Medulla oblongata (tissue), 1 donor: ENCODE measurements at regions not wholly inside any gene's neighbourhood (a gene's known extent, or its start where the extent isn't known, plus 50 kb on each side); places are given as distances from the start of the nearest gene placed in this dataset.
"Not testable (repeated sequence)": the region's sequence is repeated elsewhere in the genome, so short reads cannot be mapped to it uniquely, and the experiment has no call there.

ENCODE experiments used
- DNase-seq: peaks from one replicate; pipeline ENCODE4 v3.0.0-alpha.2; 2015; ENCODE audit errors: extremely low spot score

DNA sequence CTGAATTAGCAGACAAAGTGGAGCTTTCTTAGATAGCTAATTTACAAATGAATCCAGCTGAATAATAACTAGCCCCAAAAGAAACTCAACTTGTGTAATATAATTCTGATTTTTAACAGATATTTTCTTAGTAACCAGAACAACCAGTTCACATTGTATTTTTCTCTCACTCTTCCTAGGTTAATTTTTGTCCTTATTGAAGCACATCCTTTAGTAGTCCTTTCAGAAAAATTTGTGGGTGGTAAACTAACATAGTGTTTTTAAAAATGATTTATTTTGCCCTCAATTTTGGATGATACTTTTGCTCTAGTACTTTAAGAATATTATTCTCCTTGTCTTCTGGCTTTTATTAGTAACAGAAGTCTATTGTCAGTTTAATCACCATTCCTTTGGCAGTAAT, 190.6 kb upstream of the SLC39A10 start:
- DNase-seq, result no peak

DNA sequence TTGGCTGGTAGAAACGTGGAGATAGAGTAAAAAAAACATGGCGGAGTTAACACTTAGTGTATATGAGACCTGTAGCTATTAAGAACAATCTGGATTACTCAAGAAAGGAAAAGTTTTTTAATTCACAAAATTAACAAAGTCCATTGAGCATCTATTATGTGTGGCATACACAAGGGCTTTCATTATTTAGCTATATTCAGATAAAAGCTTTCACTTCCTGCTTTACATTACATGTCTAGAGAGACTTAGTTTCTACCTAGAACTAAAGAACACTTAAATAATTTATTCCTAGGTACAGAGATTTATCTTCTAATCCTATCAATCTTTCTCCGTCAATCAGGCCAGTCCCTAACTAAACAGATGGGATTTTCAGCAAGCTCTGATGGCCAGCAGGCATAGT, 196.0 kb upstream of the SLC39A10 start:
- DNase-seq, result no peak

DNA sequence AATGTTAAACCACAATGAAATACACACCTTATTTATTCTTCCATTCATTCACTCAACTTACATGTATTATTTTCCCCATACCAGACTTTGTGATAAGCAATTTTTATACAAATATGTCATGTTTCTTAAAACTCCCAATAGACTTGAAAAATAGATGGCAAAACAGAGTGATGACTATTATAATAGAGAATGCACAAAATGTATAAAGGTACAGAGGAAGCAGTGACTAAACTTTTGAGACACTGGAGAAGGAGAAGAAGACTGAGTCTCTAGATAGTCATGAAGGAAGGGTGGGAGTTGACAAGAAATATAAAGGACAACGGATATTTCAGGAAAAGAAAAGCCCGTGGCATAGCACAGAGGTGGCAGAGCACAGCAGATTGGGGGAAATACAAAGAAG, 198.1 kb upstream of the SLC39A10 start:
- no peak for DNase-seq

DNA sequence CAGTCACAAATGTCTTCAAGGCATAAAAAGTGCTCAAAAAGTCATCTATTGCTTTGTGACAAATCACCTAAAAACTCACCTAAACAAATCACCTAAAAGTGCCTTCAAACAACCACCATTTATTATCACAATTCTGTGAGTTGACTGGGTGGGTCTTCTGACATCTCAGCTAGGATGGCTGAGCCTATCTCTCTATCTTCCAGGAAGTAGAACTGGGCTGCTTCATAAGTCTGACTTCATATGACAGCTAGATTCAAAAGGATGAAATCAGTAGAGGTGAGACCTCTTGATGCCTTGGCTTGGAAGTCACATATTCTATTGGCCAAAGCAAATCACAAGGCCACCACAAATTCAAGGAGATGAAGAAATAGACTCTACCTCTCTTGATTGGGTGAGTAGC, 199.2 kb upstream of the SLC39A10 start:
- no peak for DNase-seq

DNA sequence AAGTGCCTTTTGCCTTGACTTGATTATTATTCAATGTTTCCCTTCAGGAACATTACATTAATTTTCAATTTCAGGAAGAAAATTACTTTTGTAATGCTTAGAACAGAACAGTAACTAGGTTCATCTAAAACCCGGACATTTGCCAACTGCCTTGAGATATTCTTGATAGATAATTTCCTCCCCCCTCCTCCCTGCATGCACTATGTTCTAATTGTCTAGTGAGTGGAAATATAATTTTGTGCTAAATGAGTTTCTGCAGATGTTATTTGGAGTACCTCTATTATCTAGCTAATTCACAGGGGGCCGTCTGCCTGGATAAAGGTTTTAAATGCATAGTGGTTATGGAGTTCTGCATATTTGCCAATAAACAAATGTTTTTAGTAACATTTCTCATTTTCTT, 200.3 kb upstream of the SLC39A10 start:
- DNase-seq, result no peak

GRCh38 chr2:195451160-195451559, 205.9 kb upstream of the SLC39A10 start:
- peak; percentile 27 for DNase-seq

DNA sequence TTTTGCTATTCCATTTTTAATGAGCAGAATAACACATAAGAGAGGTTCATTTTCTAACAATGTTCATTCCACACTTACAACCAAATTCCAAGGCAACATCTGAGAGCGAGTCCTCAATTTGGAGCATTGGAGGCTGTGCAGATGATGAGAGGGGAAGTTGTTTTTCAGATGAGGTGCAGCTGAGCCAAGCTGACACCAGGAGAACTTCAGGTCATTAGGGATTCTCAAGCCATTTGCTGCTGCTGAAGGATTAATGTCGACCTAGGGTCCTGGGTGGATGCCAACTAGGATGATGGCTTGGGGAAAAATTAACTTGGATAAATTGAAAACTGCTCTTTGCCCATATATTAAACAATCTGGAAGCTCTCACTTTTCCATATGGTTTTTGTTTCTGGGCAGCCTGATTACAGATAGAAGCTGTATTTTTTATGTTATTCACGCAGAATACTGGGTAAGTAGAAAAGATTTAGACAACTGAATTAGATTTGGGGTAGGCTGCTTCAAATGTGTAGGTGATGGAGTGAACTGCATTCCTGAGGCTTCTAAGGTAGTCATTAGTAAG, 206.4 kb upstream of the SLC39A10 start:
- no peak for DNase-seq

GRCh38 chr2:195447323-195447975, 209.6 kb upstream of the SLC39A10 start:
- no peak for DNase-seq

DNA sequence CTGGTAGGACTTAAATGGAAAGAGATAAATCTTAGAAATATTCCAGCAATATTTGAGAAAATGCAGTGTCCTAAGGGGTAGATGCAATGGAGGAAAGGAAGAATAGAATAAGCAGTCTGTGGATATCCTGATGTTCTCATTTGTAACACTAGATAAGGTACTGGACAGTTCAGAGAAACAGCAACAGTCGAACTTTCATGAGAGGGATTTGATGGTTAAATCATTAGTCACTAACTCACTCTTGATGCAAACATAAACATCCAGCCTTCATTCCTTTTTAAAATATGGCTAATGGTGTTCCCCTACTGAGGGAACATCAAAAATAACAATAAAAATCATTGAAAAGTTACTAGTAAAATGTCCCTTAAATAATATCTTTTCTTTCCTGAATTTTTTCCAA, 211.4 kb upstream of the SLC39A10 start:
- no peak for DNase-seq

DNA sequence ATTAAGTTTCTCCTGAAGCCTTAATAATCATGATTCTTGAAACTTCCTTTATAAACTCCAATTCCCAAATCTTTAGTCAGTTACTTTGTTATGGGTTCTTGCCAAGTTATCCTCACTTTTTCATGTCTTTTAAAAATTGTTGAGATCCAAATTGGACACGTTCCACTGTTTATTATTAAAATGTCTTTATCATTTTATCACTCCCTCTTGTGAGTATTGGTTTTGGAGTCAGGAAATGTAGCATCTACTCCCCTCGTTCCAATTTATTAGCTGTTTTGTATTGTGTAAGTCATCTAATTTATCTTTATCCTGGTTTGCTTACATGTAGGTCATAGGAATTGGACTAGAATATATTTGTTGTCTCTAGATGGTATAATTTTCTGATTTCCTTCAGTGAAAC, 213.1 kb upstream of the SLC39A10 start:
- no peak for DNase-seq

GRCh38 chr2:195442458-195443175, 214.4 kb upstream of the SLC39A10 start:
- DNase-seq, result no peak

DNA sequence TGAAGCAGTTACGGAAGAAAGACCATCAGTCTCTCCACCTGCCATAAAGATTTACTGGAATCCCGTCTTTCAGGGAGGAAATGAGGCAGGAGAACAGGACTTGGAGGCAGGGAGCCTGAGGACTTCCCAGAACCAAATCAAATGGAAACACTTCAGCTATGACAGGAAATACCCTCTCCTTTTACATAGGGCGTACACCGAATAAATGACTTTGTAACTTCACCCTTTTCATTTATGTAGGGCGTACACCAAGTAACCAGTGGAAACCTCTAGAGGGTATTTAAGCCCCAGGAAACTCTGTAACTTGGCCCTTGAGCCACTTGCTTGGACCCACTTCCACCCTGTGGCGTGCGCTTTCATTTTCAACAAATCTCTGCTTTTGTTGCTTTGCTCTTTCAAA, 218.3 kb upstream of the SLC39A10 start:
- DNase-seq, result no peak

- DNase-seq, result no peak
These were observed 219.5 kb upstream of the SLC39A10 start for GRCh38 chr2:195437521-195437920.

DNA sequence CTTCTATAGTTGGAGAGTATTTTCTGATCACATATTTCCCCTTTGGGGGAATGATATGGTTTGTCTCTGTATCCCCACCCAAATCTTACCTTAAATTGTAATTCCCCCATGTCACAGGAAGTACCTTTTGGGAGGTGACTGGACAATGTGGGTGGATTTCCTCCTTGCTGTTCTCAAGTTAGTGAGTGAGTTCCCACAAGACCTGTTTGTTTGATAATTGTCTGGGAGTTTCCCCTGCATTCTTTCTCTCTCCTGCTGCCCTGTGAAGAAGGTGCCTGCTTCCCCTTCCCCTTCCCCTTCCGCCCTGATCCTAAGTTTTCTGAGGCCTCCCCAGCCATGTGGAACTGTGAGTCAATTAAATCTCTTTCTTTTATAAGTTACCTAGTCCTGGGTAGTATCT, 222.7 kb upstream of the SLC39A10 start:
- no peak for DNase-seq

DNA sequence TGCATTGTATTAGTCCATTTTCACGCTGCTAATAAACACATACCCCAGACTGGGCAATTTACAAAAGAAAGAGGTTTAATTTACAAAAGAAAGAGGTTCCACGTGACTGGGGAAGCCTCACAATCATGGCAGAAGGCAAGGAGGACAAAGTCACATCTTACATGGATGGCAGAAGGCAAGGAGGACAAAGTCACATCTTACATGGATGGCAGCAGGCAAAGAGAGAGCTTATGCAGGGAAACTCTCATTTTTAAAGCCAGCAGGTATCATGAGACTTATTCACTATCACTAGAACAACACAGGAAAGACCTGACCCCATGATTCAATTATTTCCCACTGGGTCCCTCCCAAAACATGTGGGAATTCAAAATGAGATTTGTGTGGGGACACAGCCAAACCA, 223.3 kb upstream of the SLC39A10 start:
- not testable (repeated sequence) for DNase-seq

DNA sequence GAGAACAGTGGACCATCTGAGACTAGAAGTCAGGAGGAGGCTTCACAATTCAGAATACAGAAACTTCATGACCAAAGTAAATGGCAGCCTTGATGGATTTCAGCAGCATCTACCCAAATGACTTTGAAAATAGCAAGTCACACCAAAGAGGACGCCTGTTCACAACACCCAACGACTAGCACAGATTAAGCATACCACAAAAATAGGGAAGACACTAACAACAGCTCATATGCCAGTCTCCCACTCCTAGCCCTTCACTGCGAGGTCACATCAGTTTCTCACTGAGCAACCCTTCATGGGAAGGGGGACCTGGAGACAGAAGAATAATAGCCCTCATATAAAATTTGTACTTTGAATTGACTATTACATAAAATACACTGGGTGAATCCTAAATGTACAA, 228.4 kb upstream of the SLC39A10 start:
- DNase-seq, result no peak

DNA sequence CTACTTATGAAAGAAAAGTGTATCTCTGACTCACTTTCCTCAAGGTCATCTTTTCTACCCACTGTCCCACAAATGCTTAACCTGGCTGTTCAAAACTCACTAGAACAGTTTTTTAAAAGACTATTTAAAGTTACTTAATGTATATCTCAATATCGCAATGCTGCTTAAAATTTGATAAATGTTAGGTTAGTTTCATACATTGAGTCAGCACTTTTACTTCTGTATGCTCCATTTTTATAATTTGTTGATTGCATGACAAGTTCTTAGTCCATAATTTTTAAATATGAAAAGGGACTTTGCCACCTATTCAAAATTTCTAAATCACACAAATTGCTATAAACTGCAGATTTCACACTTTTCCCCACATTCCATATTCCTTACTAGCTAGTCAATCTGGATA, 231.7 kb upstream of the SLC39A10 start:
- no peak for DNase-seq

DNA sequence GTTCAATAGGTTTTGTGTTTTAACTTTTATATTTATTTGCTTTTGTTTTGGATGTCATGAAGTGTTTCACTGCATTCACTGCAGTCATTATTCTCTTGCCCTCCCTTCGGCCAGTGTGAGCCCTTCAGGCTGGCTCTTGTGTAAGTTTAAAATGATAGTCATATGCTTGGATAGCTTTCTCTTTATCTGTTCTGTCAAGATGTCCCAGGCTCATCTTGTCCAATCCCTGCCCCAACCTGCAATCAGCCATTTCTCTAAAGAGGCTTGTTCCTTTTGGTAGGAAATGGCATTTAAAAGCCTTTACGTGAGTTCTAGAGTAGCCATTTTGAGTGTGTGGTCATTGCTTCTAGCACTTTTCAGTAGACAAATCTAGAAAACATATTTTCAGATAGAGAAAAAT, 238.0 kb upstream of the SLC39A10 start:
- DNase-seq, result no peak

- DNase-seq, result no peak
These were observed 242.4 kb upstream of the SLC39A10 start for GRCh38 chr2:195414537-195415100.

- no peak for DNase-seq
These were observed 243.1 kb upstream of the SLC39A10 start for GRCh38 chr2:195413944-195414343.

DNA sequence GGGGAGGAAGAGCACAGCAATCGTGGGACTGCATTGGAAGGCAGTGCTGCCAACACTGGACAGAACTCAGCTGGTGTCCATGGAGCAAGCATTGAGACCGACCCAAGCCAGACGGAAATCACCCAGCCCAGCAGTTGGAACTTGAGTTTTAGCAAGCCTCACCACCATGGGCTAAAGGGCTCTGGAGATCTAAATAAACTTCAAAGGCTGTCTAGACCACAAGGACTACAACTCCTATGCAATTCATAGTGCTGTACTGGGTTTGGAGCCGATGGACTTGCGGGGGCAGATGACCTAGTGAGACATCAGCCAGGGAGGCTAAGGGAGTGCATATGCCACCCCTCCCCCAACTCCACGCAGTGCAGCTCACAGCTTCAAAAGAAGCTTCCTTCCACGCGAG, 243.6 kb upstream of the SLC39A10 start:
- DNase-seq, result no peak

- DNase-seq, result no peak
These were observed 245.8 kb upstream of the SLC39A10 start for GRCh38 chr2:195411219-195411687.
